ENCODE measurements at regions not wholly inside any gene's neighbourhood (a gene's known extent, or its start where the extent isn't known, plus 50 kb on each side); places are given as distances from the start of the nearest gene placed in this dataset.
"Not testable (repeated sequence)": the region's sequence is repeated elsewhere in the genome, so short reads cannot be mapped to it uniquely, and the experiment has no call there.

GRCh38 chr7:65795392-65795716 lies 77.5 kb upstream of the VKORC1L1 start:
- H3K9ac ChIP-seq; H3K9me2 ChIP-seq; CTCF ChIA-PET; H3K9me3 ChIP-seq; H2AFZ ChIP-seq (ENCODE audit: low read depth); H3K27me3 ChIP-seq (ENCODE audit: insufficient read depth); H3K27ac ChIP-seq (ENCODE audit: low read depth in 2 of 2, low read length in 1 of 2); H3K4me3 ChIP-seq (ENCODE audit: low read depth in 2 of 2, low read length in 1 of 2); POLR2A ChIA-PET; H3K79me2 ChIP-seq (ENCODE audit: insufficient read depth); H4K20me1 ChIP-seq (ENCODE audit: insufficient read depth); DNase-seq; H3F3A ChIP-seq (replicated peaks; ENCODE audit: insufficient read depth); H3K36me3 ChIP-seq (replicated peaks in 1 of 2; ENCODE audit: control insufficient read depth in 1 of 2, insufficient read depth in 2 of 2, low read length in 1 of 2); H3K4me2 ChIP-seq: not testable (repeated sequence)
- H3K4me1 ChIP-seq (ENCODE audit: control insufficient read depth in 1 of 2, insufficient read depth in 2 of 2, low read depth in 1 of 2, low read length in 1 of 2), result peaks cover 0 to 11% of the 10 kb centered on the region in 2 experiments; a peak in 1 of 4 replicates
- WGBS (ENCODE audit: low lambda C conversion rate), result 92% methylated on average over 4 of the region's 4 CpGs

- WGBS (ENCODE audit: low lambda C conversion rate), result 86% methylated on average over 4 of the region's 4 CpGs
- Histone ChIP-seq H3K79me2 (ENCODE audit: insufficient read depth) (no peaks in the 10 kb centered on the region), H2AFZ (ENCODE audit: low read depth) (no peak overlapping the region), H3K36me3 (replicated peaks in 1 of 2; ENCODE audit: control insufficient read depth in 1 of 2, insufficient read depth in 2 of 2, low read length in 1 of 2) (peaks cover 3 to 7% of the 10 kb centered on the region in 2 experiments), H3K9me2 (no peaks in the 10 kb centered on the region), H3K4me1 (ENCODE audit: control insufficient read depth in 1 of 2, insufficient read depth in 2 of 2, low read depth in 1 of 2, low read length in 1 of 2) (peaks cover 0 to 11% of the 10 kb centered on the region in 2 experiments; a peak in 1 of 4 replicates), H3K27ac (ENCODE audit: low read depth in 2 of 2, low read length in 1 of 2) (no peak overlapping the region), H3K4me3 (ENCODE audit: low read depth in 2 of 2, low read length in 1 of 2) (no peak overlapping the region), H3F3A (replicated peaks; ENCODE audit: insufficient read depth) (peaks cover 8% of the 10 kb centered on the region), H3K9ac (no peak overlapping the region), H3K4me2 (no peak overlapping the region), H3K9me3 (no peaks in the 10 kb centered on the region), H4K20me1 (ENCODE audit: insufficient read depth) (no peaks in the 10 kb centered on the region), H3K27me3 (ENCODE audit: insufficient read depth) (no peaks in the 10 kb centered on the region)
- no peak for DNase-seq
- TF ChIP-seq USF1 (IDR thresholded peaks at IDR 0.05; ENCODE audit: borderline replicate concordance, low read depth) (no peak), GATA2 (CRISPR knock-in tag; IDR thresholded peaks at IDR 0.05) (no peak), IRF3 (IDR thresholded peaks at IDR 0.05; ENCODE audit: low read depth, low read length) (no peak), TAF1 (IDR thresholded peaks at IDR 0.05; ENCODE audit: borderline replicate concordance, low read depth, low read length) (no peak), YY1 (IDR thresholded peaks at IDR 0.05; ENCODE audit: low read depth) (no peak)
- ChIA-PET POLR2A (no interaction called here), CTCF (no interaction called here)
Observed at GRCh38 chr7:65796205-65796604, 76.7 kb upstream of the VKORC1L1 start.

- POLR2A ChIA-PET, CTCF ChIA-PET: not testable (repeated sequence)
- 89% methylated on average over 9 of the region's 9 CpGs for WGBS (ENCODE audit: low lambda C conversion rate)
Observed at GRCh38 chr7:65797086-65797485, 75.8 kb upstream of the VKORC1L1 start.

GRCh38 chr7:65797566-65797965 lies 75.3 kb upstream of the VKORC1L1 start:
- H3K4me3 ChIP-seq (ENCODE audit: low read depth in 2 of 2, low read length in 1 of 2); H3K36me3 ChIP-seq (replicated peaks in 1 of 2; ENCODE audit: control insufficient read depth in 1 of 2, insufficient read depth in 2 of 2, low read length in 1 of 2); H2AFZ ChIP-seq (ENCODE audit: low read depth); H3K9me2 ChIP-seq; H3K9ac ChIP-seq; DNase-seq; H3F3A ChIP-seq (replicated peaks; ENCODE audit: insufficient read depth); H3K79me2 ChIP-seq (ENCODE audit: insufficient read depth); H3K9me3 ChIP-seq; POLR2A ChIA-PET; H3K27me3 ChIP-seq (ENCODE audit: insufficient read depth); CTCF ChIA-PET; H4K20me1 ChIP-seq (ENCODE audit: insufficient read depth): not testable (repeated sequence)
- Histone ChIP-seq H3K4me2 (peak overlapping the region; percentile 37; the same call in 1 of the 2 replicates), H3K4me1 (ENCODE audit: control insufficient read depth in 1 of 2, insufficient read depth in 2 of 2, low read depth in 1 of 2, low read length in 1 of 2) (peaks cover 0 to 11% of the 10 kb centered on the region in 2 experiments; a peak in 1 of 4 replicates), H3K27ac (ENCODE audit: low read depth in 2 of 2, low read length in 1 of 2) (peak overlapping the region in 1 of 2 experiments; percentile 28; a peak in 1 of 4 replicates)
- 91% methylated on average over 5 of the region's 5 CpGs for WGBS (ENCODE audit: low lambda C conversion rate)

More at GRCh38 chr7:65797086-65797485, 75.8 kb upstream of the VKORC1L1 start:
- H3K4me2 ChIP-seq; H3K79me2 ChIP-seq (ENCODE audit: insufficient read depth); H4K20me1 ChIP-seq (ENCODE audit: insufficient read depth); H3K36me3 ChIP-seq (replicated peaks in 1 of 2; ENCODE audit: control insufficient read depth in 1 of 2, insufficient read depth in 2 of 2, low read length in 1 of 2); H3K9ac ChIP-seq; H2AFZ ChIP-seq (ENCODE audit: low read depth); H3K4me3 ChIP-seq (ENCODE audit: low read depth in 2 of 2, low read length in 1 of 2); H3K27ac ChIP-seq (ENCODE audit: low read depth in 2 of 2, low read length in 1 of 2); H3K27me3 ChIP-seq (ENCODE audit: insufficient read depth); H3K9me2 ChIP-seq; H3F3A ChIP-seq (replicated peaks; ENCODE audit: insufficient read depth); H3K9me3 ChIP-seq; DNase-seq: not testable (repeated sequence)
- H3K4me1 ChIP-seq (ENCODE audit: control insufficient read depth in 1 of 2, insufficient read depth in 2 of 2, low read depth in 1 of 2, low read length in 1 of 2), result peaks cover 0 to 11% of the 10 kb centered on the region in 2 experiments; a peak in 1 of 4 replicates

Measured in SK-N-SH (cell line).